K562 (cell line): ENCODE measurements at regions not wholly inside any gene's neighbourhood (a gene's known extent, or its start where the extent isn't known, plus 50 kb on each side); places are given as distances from the start of the nearest gene placed in this dataset.

Experiments used
- ATAC-seq: fragments of 200-7000 bp; cut with Tn5 transposase; 3 replicates; pipeline ENCODE4 v1.9.1; 2020; ENCODE audit warnings: moderate library complexity
- BruUV-seq: library from RNA; stranded (reverse); fragments of 400-500 nt; replicated peaks from 2 replicates; lab custom pipeline; 2021; lab: Mats Ljungman, UMichigan
- CTCF ChIA-PET: fragments of 300-600 bp; formaldehyde crosslinking; extraction: SDS; loops from one replicate; lab custom pipeline; 2021; ENCODE audit warnings: low intra/inter-chr PET ratio; lab: Yijun Ruan, JAX
- POLR2A ChIA-PET: fragments of 300-600, 350-650 bp; sonication (Branson Sonifier 250); formaldehyde crosslinking; extraction: SDS; loops from one replicate; lab custom pipeline; 2021; ENCODE audit warnings: antibody characterized with exemption, inconsistent platforms; lab: Yijun Ruan, JAX
- DNase-seq, 4 experiments: peaks; one replicate each; pipeline versions ENCODE4 v3.0.0 to v3.0.0-alpha.2; 2011 to 2018; ENCODE audit warnings: low spot score in 3 of 4, mixed read lengths in 3 of 4; ENCODE audit errors: extremely low read depth in 1 of 4
- FAIRE-seq: peaks from 2 replicates; lab custom pipeline; 2011; peaks lifted over from hg19 to GRCh38; lab: Jason Lieb, UNC
- H2AFZ ChIP-seq: 2 replicates; pipeline ENCODE4 v1.6.0; 2011; ENCODE audit warnings: low read depth, low read length, control low read depth, inconsistent platforms
- H3K27ac ChIP-seq: fragments of 200-600 bp; 3 replicates; pipeline ENCODE4 v1.8.0; 2011; ENCODE audit warnings: low read depth, mild to moderate bottlenecking, control low read depth, inconsistent platforms, low read length, moderate library complexity, mixed read lengths; ENCODE audit errors: extremely low read depth
- H3K27me3 ChIP-seq, 2 experiments: fragments of 300-600 bp in 1 of 2; 2 replicates in 1 of 2; 3 replicates in 1 of 2; pipeline versions ENCODE4 v1.6.0 to v1.8.0; 2011; ENCODE audit warnings: inconsistent platforms in 2 of 2, low read length in 2 of 2, mild to moderate bottlenecking in 1 of 2, mixed read lengths in 1 of 2, moderate library complexity in 1 of 2; ENCODE audit not compliant: control insufficient read depth in 2 of 2, insufficient read depth in 2 of 2
- H3K36me3 ChIP-seq: fragments of 300-600 bp; 3 replicates; pipeline ENCODE4 v1.8.0; 2011; ENCODE audit warnings: mild to moderate bottlenecking, low read length, inconsistent platforms; ENCODE audit not compliant: control insufficient read depth, insufficient read depth
- H3K4me1 ChIP-seq, 2 experiments: fragments of 200-600 bp in 1 of 2; replicated peaks in 1 of 2; 2 replicates in 1 of 2; 3 replicates in 1 of 2; pipeline versions ENCODE4 v1.5.1 to v1.8.0; 2011; ENCODE audit warnings: inconsistent platforms in 2 of 2, low read length in 2 of 2, mild to moderate bottlenecking in 1 of 2, mixed read lengths in 1 of 2, moderate library complexity in 1 of 2; ENCODE audit not compliant: control insufficient read depth in 2 of 2, insufficient read depth in 2 of 2
- H3K4me2 ChIP-seq: 2 replicates; pipeline ENCODE4 v1.6.1; 2011; ENCODE audit warnings: low read length, control low read depth, inconsistent platforms, mixed read lengths; ENCODE audit not compliant: insufficient read depth
- H3K4me3 ChIP-seq: fragments of 200-600 bp; sonication (generic), shearing (Covaris generic); 2 replicates; pipeline ENCODE4 v1.5.1; 2016; ENCODE audit warnings: control low read depth, inconsistent platforms
- H3K79me2 ChIP-seq: fragments of 200-600 bp; 3 replicates; pipeline ENCODE4 v1.8.0; 2011; ENCODE audit warnings: low read length, inconsistent platforms; ENCODE audit not compliant: control insufficient read depth, insufficient read depth
- H3K9ac ChIP-seq, 2 experiments: 2 replicates each; pipeline versions ENCODE4 v1.6.0 to v1.6.1; 2011; ENCODE audit warnings: low read depth in 2 of 2, low read length in 2 of 2, control low read depth in 1 of 2, inconsistent platforms in 1 of 2, mild to moderate bottlenecking in 1 of 2, mixed read lengths in 1 of 2; ENCODE audit not compliant: insufficient read depth in 1 of 2
- H3K9me1 ChIP-seq: one replicate; pipeline ENCODE4 v1.6.0; 2011; ENCODE audit warnings: inconsistent platforms, mild to moderate bottlenecking, low read length, moderate library complexity; ENCODE audit not compliant: control insufficient read depth, insufficient read depth
- H3K9me3 ChIP-seq: replicated peaks from 2 replicates; pipeline ENCODE4 v1.5.1; 2011; ENCODE audit warnings: low read depth, low read length, inconsistent platforms; ENCODE audit not compliant: control insufficient read depth, insufficient read depth
- H4K20me1 ChIP-seq: replicated peaks from 2 replicates; pipeline ENCODE4 v1.6.1; 2011; ENCODE audit warnings: low read length, inconsistent platforms, mixed read lengths; ENCODE audit not compliant: control insufficient read depth, insufficient read depth
- BRCA1 ChIP-seq, 2 experiments: fragments of 450-650 bp in 1 of 2; sonication (generic) in 1 of 2; formaldehyde crosslinking in 1 of 2; IDR thresholded peaks; 2 replicates each; pipeline versions ENCODE4 v1.5.0 to v1.6.1; 2017 to 2020; ENCODE audit warnings: mild to moderate bottlenecking in 1 of 2, missing genetic modification reagents in 1 of 2
- COPS2 ChIP-seq: fragments of 450-650 bp; conservative IDR thresholded peaks from 2 replicates; pipeline ENCODE4 v1.6.1; 2016; ENCODE audit warnings: mild to moderate bottlenecking, moderate library complexity
- MAFK ChIP-seq: IDR thresholded peaks from 2 replicates; pipeline ENCODE4 v1.6.1; 2011; ENCODE audit warnings: low read length, improper control_type of control experiment
- MNT ChIP-seq, 2 experiments: fragments of 450-650 bp; conservative IDR thresholded peaks; 2 replicates each; pipeline ENCODE4 v1.6.1; 2017; ENCODE audit warnings: mild to moderate bottlenecking in 2 of 2, moderate library complexity in 2 of 2
- NONO ChIP-seq, 2 experiments: fragments of 200-400 bp in 1 of 2; fragments of 450-650 bp in 1 of 2; formaldehyde crosslinking in 1 of 2; IDR thresholded peaks; 2 replicates each; pipeline ENCODE4 v1.6.1; 2017; ENCODE audit warnings: low read depth in 2 of 2, mild to moderate bottlenecking in 2 of 2, moderate library complexity in 2 of 2, low read length in 1 of 2
- POLR2AphosphoS5 ChIP-seq: IDR thresholded peaks from 2 replicates; pipeline ENCODE4 v1.6.1; 2011; ENCODE audit warnings: mild to moderate bottlenecking, low read depth, low read length, moderate library complexity; ENCODE audit not compliant: control insufficient read depth, insufficient read depth
- SMAD3 ChIP-seq: fragments of 450-650 bp; formaldehyde crosslinking; conservative IDR thresholded peaks from 2 replicates; pipeline ENCODE4 v1.4.0; 2020; ENCODE audit warnings: mild to moderate bottlenecking
- SMARCC2 ChIP-seq: fragments of 450-650 bp; IDR thresholded peaks from 2 replicates; pipeline ENCODE4 v1.6.1; 2017; ENCODE audit warnings: antibody characterized with exemption, moderate library complexity, mild to moderate bottlenecking, low read depth
- U2AF1 ChIP-seq: fragments of 200-400 bp; formaldehyde crosslinking; optimal IDR thresholded peaks from 2 replicates; pipeline ENCODE3; 2017; ENCODE audit warnings: mild to moderate bottlenecking, low read depth, low read length, moderate library complexity
- ZBTB11 ChIP-seq, 3 experiments: fragments of 200-800 bp in 1 of 3; fragments of 250-450 bp in 1 of 3; fragments of 450-650 bp in 1 of 3; sonication (Bioruptor Pico) in 1 of 3; sonication (Bioruptor generic) in 1 of 3; formaldehyde crosslinking in 1 of 3; IDR thresholded peaks; 2 replicates each; pipeline versions ENCODE4 v1.6.1 to v1.8.0; 2016 to 2022; ENCODE audit warnings: mild to moderate bottlenecking in 2 of 3, missing genetic modification characterization in 2 of 3, missing compliant biosample characterization in 1 of 3, moderate library complexity in 1 of 3
- ZNF274 ChIP-seq: IDR thresholded peaks from 2 replicates; pipeline ENCODE4 v1.6.1; 2011; ENCODE audit warnings: low read depth, mild to moderate bottlenecking, low read length, moderate library complexity, borderline replicate concordance
- ZNF444 ChIP-seq: fragments of 250-450 bp; sonication (Bioruptor Pico); IDR thresholded peaks from 2 replicates; pipeline ENCODE4 v1.4.0; 2020; ENCODE audit warnings: mild to moderate bottlenecking, moderate library complexity
- ZSCAN29 ChIP-seq: fragments of 450-650 bp; IDR thresholded peaks from 2 replicates; pipeline ENCODE4 v1.6.1; 2017
- WGBS: fragments of 100-300 bp; shearing (Covaris generic); methylation state at CpG from one replicate; pipeline ENCODE4 v1.1.6; 2016; ENCODE audit warnings: low coverage, mixed read lengths; ENCODE audit not compliant: insufficient coverage; ENCODE audit errors: missing lambda C conversion rate; 5-methylcytosine and 5-hydroxymethylcytosine counted together
- in situ Hi-C: fragments of 300-500 bp; cut with MboI; formaldehyde crosslinking; loops from 4 replicates; pipeline ENCODE4 v1.15.0; 2018; ENCODE audit warnings: inconsistent platforms, mixed read lengths
- intact Hi-C: fragments of 100-400 bp; cut with micrococcal nuclease; formaldehyde crosslinking; loops from 2 replicates; pipeline ENCODE4 v1.14.2; 2022
- TF ChIP-seq, protein P1 (sequence below): IDR thresholded peaks from 3 replicates; pipeline ENCODE4 v1.6.1; 2011; ENCODE audit warnings: borderline replicate concordance, mild to moderate bottlenecking, moderate library complexity; ENCODE audit not compliant: insufficient read length; ENCODE audit errors: extremely low read depth

- intact Hi-C loops = no loop called here
- in situ Hi-C loops = no loop called here
- Histone ChIP-seq H3K9ac (no peak overlapping the region), H3K4me1 (no peaks in the 10 kb centered on the region), H3K36me3 (no peaks in the 10 kb centered on the region), H3K9me3 (no peaks in the 10 kb centered on the region), H3K27ac (no peak overlapping the region), H2AFZ (no peak overlapping the region), H3K4me2 (no peak overlapping the region), H3K9me1 (no peaks in the 10 kb centered on the region), H3K27me3 (no peaks in the 10 kb centered on the region), H3K79me2 (no peaks in the 10 kb centered on the region), H3K4me3 (no peak overlapping the region), H4K20me1 (no peaks in the 10 kb centered on the region)
- ChIA-PET CTCF (no interaction called here), POLR2A (no interaction called here)
- 0% methylated on average over 4 of the region's 4 CpGs for WGBS
- no TSS peak for BruUV-seq
- no peak for ATAC-seq
- no peak for FAIRE-seq
- no peak for DNase-seq
- TF ChIP-seq SMAD3 (CRISPR knock-in tag) = no peak
- no peak for TF ChIP-seq COPS2
- no peak for TF ChIP-seq ZBTB11 (CRISPR knock-in tag; IDR thresholded peaks at IDR 0.05)
- no peak for TF ChIP-seq MNT (conservative IDR thresholded peaks at IDR 0.05)
- no peak for TF ChIP-seq NONO (IDR thresholded peaks at IDR 0.05; ENCODE audit: low read depth in 2 of 2, low read length in 1 of 2)
- no peak for TF ChIP-seq ZNF274
- no peak for TF ChIP-seq U2AF1
- TF ChIP-seq MAFK = no peak
- no peak for TF ChIP-seq SMARCC2
- no peak for TF ChIP-seq POLR2AphosphoS5
- TF ChIP-seq BRCA1 (IDR thresholded peaks at IDR 0.05) = no peak
- TF ChIP-seq BRCA1 (CRISPR knock-in tag; IDR thresholded peaks at IDR 0.05) = no peak
- TF ChIP-seq ZNF444 (CRISPR knock-in tag) = no peak
- TF ChIP-seq ZSCAN29 = no peak
- TF ChIP-seq, protein P1, sequence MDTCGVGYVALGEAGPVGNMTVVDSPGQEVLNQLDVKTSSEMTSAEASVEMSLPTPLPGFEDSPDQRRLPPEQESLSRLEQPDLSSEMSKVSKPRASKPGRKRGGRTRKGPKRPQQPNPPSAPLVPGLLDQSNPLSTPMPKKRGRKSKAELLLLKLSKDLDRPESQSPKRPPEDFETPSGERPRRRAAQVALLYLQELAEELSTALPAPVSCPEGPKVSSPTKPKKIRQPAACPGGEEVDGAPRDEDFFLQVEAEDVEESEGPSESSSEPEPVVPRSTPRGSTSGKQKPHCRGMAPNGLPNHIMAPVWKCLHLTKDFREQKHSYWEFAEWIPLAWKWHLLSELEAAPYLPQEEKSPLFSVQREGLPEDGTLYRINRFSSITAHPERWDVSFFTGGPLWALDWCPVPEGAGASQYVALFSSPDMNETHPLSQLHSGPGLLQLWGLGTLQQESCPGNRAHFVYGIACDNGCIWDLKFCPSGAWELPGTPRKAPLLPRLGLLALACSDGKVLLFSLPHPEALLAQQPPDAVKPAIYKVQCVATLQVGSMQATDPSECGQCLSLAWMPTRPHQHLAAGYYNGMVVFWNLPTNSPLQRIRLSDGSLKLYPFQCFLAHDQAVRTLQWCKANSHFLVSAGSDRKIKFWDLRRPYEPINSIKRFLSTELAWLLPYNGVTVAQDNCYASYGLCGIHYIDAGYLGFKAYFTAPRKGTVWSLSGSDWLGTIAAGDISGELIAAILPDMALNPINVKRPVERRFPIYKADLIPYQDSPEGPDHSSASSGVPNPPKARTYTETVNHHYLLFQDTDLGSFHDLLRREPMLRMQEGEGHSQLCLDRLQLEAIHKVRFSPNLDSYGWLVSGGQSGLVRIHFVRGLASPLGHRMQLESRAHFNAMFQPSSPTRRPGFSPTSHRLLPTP = no peak
These were observed 442.2 kb upstream of the CLINT1 start for GRCh38 chr5:158301186-158301585.
